IgD-negative memory B cell (primary cell): ENCODE measurements at regions not wholly inside any gene's neighbourhood (a gene's known extent, or its start where the extent isn't known, plus 50 kb on each side); places are given as distances from the start of the nearest gene placed in this dataset.

ENCODE experiments used
- H3K27ac Mint-ChIP-seq, 3 donors: one replicate each; pipeline ENCODE4 v1.8.0; 2020 to 2022; ENCODE audit warnings: mild to moderate bottlenecking in 3 of 3, mixed read lengths in 3 of 3, moderate library complexity in 1 of 3
- H3K27me3 Mint-ChIP-seq: one replicate; pipeline ENCODE4 v1.8.0; 2021; ENCODE audit warnings: mixed read lengths
- H3K36me3 Mint-ChIP-seq: one replicate; pipeline ENCODE4 v1.8.0; 2020; ENCODE audit warnings: mild to moderate bottlenecking, mixed read lengths
- H3K4me1 Mint-ChIP-seq, 3 donors: one replicate each; pipeline ENCODE4 v1.8.0; 2020 to 2022; ENCODE audit warnings: mixed read lengths in 3 of 3, mild to moderate bottlenecking in 1 of 3
- H3K4me3 Mint-ChIP-seq, 4 donors: one replicate each; pipeline ENCODE4 v1.8.0; 2020 to 2022; ENCODE audit warnings: mild to moderate bottlenecking in 4 of 4, mixed read lengths in 4 of 4, moderate library complexity in 3 of 4
- H3K9me3 Mint-ChIP-seq, 3 donors: one replicate each; pipeline ENCODE4 v1.8.0; 2020 to 2021; ENCODE audit warnings: mixed read lengths in 3 of 3, mild to moderate bottlenecking in 1 of 3

- H3K4me3 Mint-ChIP-seq = no peak overlapping the region
- no peaks in the 10 kb centered on the region for H3K36me3 Mint-ChIP-seq
- H3K27me3 Mint-ChIP-seq = no peaks in the 10 kb centered on the region
- no peaks in the 10 kb centered on the region for H3K4me1 Mint-ChIP-seq
- peaks cover 0 to 3% (median 0%) of the 10 kb centered on the region in 3 donors for H3K9me3 Mint-ChIP-seq
- no peak overlapping the region for H3K27ac Mint-ChIP-seq
Measured at GRCh38 chr5:37889612-37890317, 49.9 kb upstream of the GDNF start.
